ENCODE measurements at regions not wholly inside any gene's neighbourhood (a gene's known extent, or its start where the extent isn't known, plus 50 kb on each side); places are given as distances from the start of the nearest gene placed in this dataset.

DNA sequence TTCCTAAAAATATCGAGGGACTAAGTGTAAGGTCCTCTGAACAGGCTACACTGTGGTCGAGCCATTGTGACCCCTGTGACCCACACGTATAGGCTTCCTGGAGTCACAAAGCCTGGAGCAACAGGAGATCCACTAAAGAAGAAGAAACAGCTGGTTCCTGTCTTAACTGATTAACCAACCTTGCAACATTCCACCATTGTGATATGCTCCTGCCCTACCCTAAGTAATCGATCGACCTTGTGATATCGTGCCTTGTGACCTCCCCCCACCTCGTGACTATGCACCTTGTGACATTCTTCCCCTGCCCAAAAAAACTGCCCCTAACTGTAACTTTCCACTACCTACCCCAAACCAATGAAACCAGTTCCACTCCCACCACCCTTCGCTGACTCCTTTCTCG, 304.6 kb upstream of the FAM78B start:
- H3K4me1 ChIP-seq (ENCODE audit: insufficient read depth, low read length), result no peaks in the 10 kb centered on the region; the same call in 1 of the 2 replicates
- H2BK12ac ChIP-seq (ENCODE audit: insufficient read length, low read depth, low read length), result no peak overlapping the region
- no peaks in the 10 kb centered on the region for H3K79me1 ChIP-seq (ENCODE audit: insufficient read depth, low read depth, low read length, poor library complexity, severe bottlenecking)
- peaks cover 13% of the 10 kb centered on the region in 2 experiments for H3K4me1 Mint-ChIP-seq
- H3T11ph ChIP-seq (ENCODE audit: low read length), result no peak overlapping the region
- H3K9me3 ChIP-seq (ENCODE audit: control insufficient read depth, low read depth, low read length), result no peaks in the 10 kb centered on the region
- no peak overlapping the region for H3K4me3 Mint-ChIP-seq
- no peak overlapping the region for H3K23ac ChIP-seq (ENCODE audit: insufficient read length, low read depth, low read length)
- no peak overlapping the region for H2BK5ac ChIP-seq (ENCODE audit: insufficient read length, low read length)
- H3K4me2 ChIP-seq (ENCODE audit: insufficient read depth, insufficient read length, low read length), result no peak overlapping the region
- no peaks in the 10 kb centered on the region for H3K23me2 ChIP-seq (ENCODE audit: insufficient read length, low read depth, low read length, poor library complexity, severe bottlenecking)
- peaks cover 1% of the 10 kb centered on the region; the same call in 1 of the 2 replicates for H3K27me3 Mint-ChIP-seq (ENCODE audit: low read depth)
- no peak overlapping the region for H3K27ac ChIP-seq (ENCODE audit: insufficient read length, low read depth, low read length)
- H3K4ac ChIP-seq (ENCODE audit: low read depth, low read length), result no peak overlapping the region
- H4K91ac ChIP-seq (ENCODE audit: insufficient read length, low read depth, low read length), result no peak overlapping the region
- no peak overlapping the region for H3K14ac ChIP-seq (ENCODE audit: insufficient read depth, low read length)
- H3K27me3 ChIP-seq (ENCODE audit: insufficient read depth, low read length), result no peaks in the 10 kb centered on the region
- DNase-seq, result no peak
- peaks cover 0 to 3% of the 10 kb centered on the region in 2 experiments; a peak in 1 of 5 replicates for H3K9me3 Mint-ChIP-seq
- H2BK20ac ChIP-seq (ENCODE audit: low read depth, low read length, poor library complexity, severe bottlenecking), result no peak overlapping the region
- no peak overlapping the region for H2BK15ac ChIP-seq (ENCODE audit: low read depth, low read length)
- no peak overlapping the region for H3K9ac ChIP-seq (ENCODE audit: extremely low read depth, insufficient read length, low read length)
- H3K36me3 Mint-ChIP-seq (ENCODE audit: insufficient read depth in 1 of 3, low read depth in 3 of 3), result peaks cover 0 to 9% (median 0%) of the 10 kb centered on the region in 3 experiments; a peak in 3 of 7 replicates
- H4K5ac ChIP-seq (ENCODE audit: insufficient read length, low read depth, low read length), result no peak overlapping the region
- TF ChIP-seq, protein P1, sequence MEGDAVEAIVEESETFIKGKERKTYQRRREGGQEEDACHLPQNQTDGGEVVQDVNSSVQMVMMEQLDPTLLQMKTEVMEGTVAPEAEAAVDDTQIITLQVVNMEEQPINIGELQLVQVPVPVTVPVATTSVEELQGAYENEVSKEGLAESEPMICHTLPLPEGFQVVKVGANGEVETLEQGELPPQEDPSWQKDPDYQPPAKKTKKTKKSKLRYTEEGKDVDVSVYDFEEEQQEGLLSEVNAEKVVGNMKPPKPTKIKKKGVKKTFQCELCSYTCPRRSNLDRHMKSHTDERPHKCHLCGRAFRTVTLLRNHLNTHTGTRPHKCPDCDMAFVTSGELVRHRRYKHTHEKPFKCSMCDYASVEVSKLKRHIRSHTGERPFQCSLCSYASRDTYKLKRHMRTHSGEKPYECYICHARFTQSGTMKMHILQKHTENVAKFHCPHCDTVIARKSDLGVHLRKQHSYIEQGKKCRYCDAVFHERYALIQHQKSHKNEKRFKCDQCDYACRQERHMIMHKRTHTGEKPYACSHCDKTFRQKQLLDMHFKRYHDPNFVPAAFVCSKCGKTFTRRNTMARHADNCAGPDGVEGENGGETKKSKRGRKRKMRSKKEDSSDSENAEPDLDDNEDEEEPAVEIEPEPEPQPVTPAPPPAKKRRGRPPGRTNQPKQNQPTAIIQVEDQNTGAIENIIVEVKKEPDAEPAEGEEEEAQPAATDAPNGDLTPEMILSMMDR (conservative IDR thresholded peaks at IDR 0.05), result no peak
- no peak overlapping the region for H2AFZ ChIP-seq (ENCODE audit: low read length)
- H3K18ac ChIP-seq (ENCODE audit: insufficient read length, low read depth, low read length), result no peak overlapping the region
- no peak overlapping the region for H3K27ac Mint-ChIP-seq
- no CpG with 5 or more reads among the region's 9 CpGs for WGBS (ENCODE audit: extremely low coverage, insufficient read length, low lambda C conversion rate)
- no peak overlapping the region for H2BK120ac ChIP-seq (ENCODE audit: low read depth, low read length, poor library complexity, severe bottlenecking)
- H4K20me1 ChIP-seq (ENCODE audit: control insufficient read depth, insufficient read depth, insufficient read length), result no peaks in the 10 kb centered on the region
- H4K8ac ChIP-seq (replicated peaks; ENCODE audit: insufficient read length, low read depth, low read length), result no peak overlapping the region
- no peaks in the 10 kb centered on the region for H3K79me2 ChIP-seq (ENCODE audit: insufficient read depth, low read length)
- H2AK5ac ChIP-seq (ENCODE audit: insufficient read length, low read length), result no peak overlapping the region
- H3K56ac ChIP-seq (ENCODE audit: insufficient read length, low read depth, low read length), result no peak overlapping the region

Measured in H9 (cell line).